GM23338 (cell line): ENCODE measurements at regions not wholly inside any gene's neighbourhood (a gene's known extent, or its start where the extent isn't known, plus 50 kb on each side); places are given as distances from the start of the nearest gene placed in this dataset.

ENCODE experiments used
- ATAC-seq: fragments of 200-7000 bp; cut with Tn5 transposase; 3 replicates; pipeline ENCODE4 v1.9.1; 2020
- DNase-seq: peaks from one replicate; pipeline ENCODE4 v3.0.0-alpha.2; 2015; ENCODE audit warnings: low spot score
- H2AFZ ChIP-seq: fragments of 200-600 bp; sonication (generic); 2 replicates; pipeline ENCODE4 v1.8.0; 2016; ENCODE audit warnings: antibody characterized with exemption, mild to moderate bottlenecking, moderate library complexity
- H3F3A ChIP-seq: fragments of 200-600 bp; sonication (generic); replicated peaks from 2 replicates; pipeline ENCODE4 v1.8.0; 2017; ENCODE audit warnings: antibody characterized with exemption, mixed run types, low read depth
- H3K27ac ChIP-seq: fragments of 200-600 bp; sonication (generic); 2 replicates; pipeline ENCODE4 v1.6.1; 2016; ENCODE audit warnings: low read depth
- H3K27me3 ChIP-seq: fragments of 200-600 bp; sonication (generic); 2 replicates; pipeline ENCODE4 v1.8.0; 2016; ENCODE audit warnings: mild to moderate bottlenecking, mixed run types, moderate library complexity; ENCODE audit not compliant: insufficient read depth
- H3K36me3 ChIP-seq: fragments of 200-600 bp; sonication (generic); 2 replicates; pipeline ENCODE4 v1.8.0; 2016; ENCODE audit warnings: mild to moderate bottlenecking; ENCODE audit not compliant: insufficient read depth
- H3K4me1 ChIP-seq: fragments of 200-600 bp; sonication (generic); 2 replicates; pipeline ENCODE4 v1.8.0; 2016; ENCODE audit warnings: mild to moderate bottlenecking, moderate library complexity; ENCODE audit not compliant: insufficient read depth
- H3K4me2 ChIP-seq: fragments of 200-600 bp; sonication (generic); 2 replicates; pipeline ENCODE4 v1.7.1; 2017; ENCODE audit warnings: mixed run types
- H3K4me3 ChIP-seq: fragments of 200-600 bp; sonication (generic); 2 replicates; pipeline ENCODE4 v1.6.1; 2016; ENCODE audit warnings: mixed run types
- H3K79me2 ChIP-seq: fragments of 200-600 bp; sonication (generic); replicated peaks from 2 replicates; pipeline ENCODE4 v1.8.0; 2017; ENCODE audit warnings: mild to moderate bottlenecking; ENCODE audit not compliant: insufficient read depth
- H3K9me2 ChIP-seq: fragments of 200-600 bp; sonication (generic); 2 replicates; pipeline ENCODE4 v1.8.0; 2017; ENCODE audit not compliant: insufficient read depth
- H4K20me1 ChIP-seq: fragments of 200-600 bp; sonication (generic); replicated peaks from 2 replicates; pipeline ENCODE4 v1.8.0; 2017; ENCODE audit warnings: mild to moderate bottlenecking; ENCODE audit not compliant: insufficient read depth
- H3K27ac Mint-ChIP-seq: 2 replicates; pipeline ENCODE4 v1.8.0; 2020; ENCODE audit warnings: inconsistent platforms, mild to moderate bottlenecking, moderate library complexity, mixed read lengths
- H3K27me3 Mint-ChIP-seq: 3 replicates; pipeline ENCODE4 v1.8.0; 2022; ENCODE audit warnings: low read depth, mild to moderate bottlenecking, moderate library complexity, mixed read lengths, inconsistent platforms; ENCODE audit not compliant: insufficient read depth, poor library complexity
- H3K36me3 Mint-ChIP-seq: 3 replicates; pipeline ENCODE4 v1.8.0; 2021; ENCODE audit warnings: low read depth, mild to moderate bottlenecking, inconsistent platforms, moderate library complexity, mixed read lengths
- H3K4me1 Mint-ChIP-seq: 3 replicates; pipeline ENCODE4 v1.8.0; 2020; ENCODE audit warnings: mild to moderate bottlenecking, inconsistent platforms, mixed read lengths
- H3K4me3 Mint-ChIP-seq: 3 replicates; pipeline ENCODE4 v1.8.0; 2021; ENCODE audit warnings: moderate library complexity, mild to moderate bottlenecking, inconsistent platforms, mixed read lengths
- H3K9me3 Mint-ChIP-seq: 3 replicates; pipeline ENCODE4 v1.8.0; 2020; ENCODE audit warnings: moderate library complexity, mild to moderate bottlenecking, inconsistent platforms, mixed read lengths
- CTCF ChIP-seq, 2 experiments: fragments of 200-600 bp in 1 of 2; sonication (generic) in 1 of 2; conservative IDR thresholded peaks; 2 replicates each; pipeline versions ENCODE4 v1.5.1 to v1.6.1; 2016 to 2017; ENCODE audit warnings: antibody characterized with exemption in 2 of 2, low read depth in 2 of 2, mild to moderate bottlenecking in 2 of 2, moderate library complexity in 1 of 2
- ETS1 ChIP-seq: IDR thresholded peaks from 2 replicates; pipeline ENCODE4 v1.6.1; 2016; ENCODE audit warnings: antibody characterized with exemption
- EZH2 ChIP-seq: fragments of 200-600 bp; sonication (generic); IDR thresholded peaks from one replicate; pipeline ENCODE4 v1.8.0; 2017; ENCODE audit warnings: antibody characterized with exemption, mild to moderate bottlenecking, low read depth; ENCODE audit not compliant: unreplicated experiment
- EZH2phosphoT487 ChIP-seq: fragments of 200-600 bp; sonication (generic); IDR thresholded peaks from one replicate; pipeline ENCODE4 v1.8.1; 2018; ENCODE audit warnings: antibody characterized with exemption; ENCODE audit not compliant: unreplicated experiment
- JUNB ChIP-seq: IDR thresholded peaks from one replicate; pipeline ENCODE4 v1.6.1; 2016; ENCODE audit warnings: antibody characterized with exemption; ENCODE audit not compliant: unreplicated experiment
- NANOG ChIP-seq: IDR thresholded peaks from 2 replicates; pipeline ENCODE4 v1.6.1; 2016; ENCODE audit warnings: antibody characterized with exemption, borderline replicate concordance
- POLR2AphosphoS5 ChIP-seq: IDR thresholded peaks from 2 replicates; pipeline ENCODE4 v1.6.1; 2016; ENCODE audit warnings: antibody characterized with exemption, low read depth
- REST ChIP-seq: IDR thresholded peaks from one replicate; pipeline ENCODE4 v1.6.1; 2018; ENCODE audit warnings: antibody characterized with exemption; ENCODE audit not compliant: unreplicated experiment
- STAT1 ChIP-seq: IDR thresholded peaks from one replicate; pipeline ENCODE4 v1.6.1; 2016; ENCODE audit warnings: antibody characterized with exemption; ENCODE audit not compliant: unreplicated experiment
- ZNF462 ChIP-seq: fragments of 250-450 bp; sonication (Bioruptor Pico); IDR thresholded peaks from 2 replicates; pipeline ENCODE4 v1.5.0; 2020; ENCODE audit warnings: mild to moderate bottlenecking, moderate library complexity

GRCh38 chrX:124467202-124467601 lies 120.8 kb downstream of the SH2D1A start:
- H3K27me3 Mint-ChIP-seq: peaks cover 2% of the 10 kb centered on the region
- no peaks in the 10 kb centered on the region for H3K4me1 ChIP-seq
- no peaks in the 10 kb centered on the region for H3K36me3 ChIP-seq
- H3F3A ChIP-seq: no peaks in the 10 kb centered on the region
- no peak overlapping the region for H3K4me2 ChIP-seq
- H3K27ac Mint-ChIP-seq: no peak overlapping the region
- H3K27me3 ChIP-seq: no peaks in the 10 kb centered on the region
- H4K20me1 ChIP-seq: no peaks in the 10 kb centered on the region
- H2AFZ ChIP-seq: no peak overlapping the region
- H3K4me3 ChIP-seq: no peak overlapping the region
- H3K79me2 ChIP-seq: no peaks in the 10 kb centered on the region
- H3K36me3 Mint-ChIP-seq: no peaks in the 10 kb centered on the region
- no peak overlapping the region for H3K27ac ChIP-seq
- H3K4me3 Mint-ChIP-seq: no peak overlapping the region
- no peaks in the 10 kb centered on the region for H3K9me2 ChIP-seq
- peaks cover 13% of the 10 kb centered on the region; the same call in 2 of the 3 replicates for H3K4me1 Mint-ChIP-seq
- no peaks in the 10 kb centered on the region for H3K9me3 Mint-ChIP-seq
- DNase-seq (no peak), ATAC-seq (no peak)
- no peak for TF ChIP-seq JUNB
- TF ChIP-seq EZH2: no peak
- TF ChIP-seq STAT1: no peak
- no peak for TF ChIP-seq ETS1
- no peak for TF ChIP-seq REST
- no peak for TF ChIP-seq POLR2AphosphoS5
- no peak for TF ChIP-seq ZNF462 (CRISPR knock-in tag)
- TF ChIP-seq EZH2phosphoT487: no peak
- no peak for TF ChIP-seq CTCF (conservative IDR thresholded peaks at IDR 0.05; ENCODE audit: low read depth in 2 of 2)
- TF ChIP-seq NANOG: no peak
